ENCODE measurements at regions not wholly inside any gene's neighbourhood (a gene's known extent, or its start where the extent isn't known, plus 50 kb on each side); places are given as distances from the start of the nearest gene placed in this dataset.
"Not testable (repeated sequence)": the region's sequence is repeated elsewhere in the genome, so short reads cannot be mapped to it uniquely, and the experiment has no call there.

GRCh38 chrX:6946168-6946567 is 201.3 kb upstream of the STS start:
- DNase-seq (ENCODE audit: low read depth), result no peak
- TF ChIP-seq, protein P1, sequence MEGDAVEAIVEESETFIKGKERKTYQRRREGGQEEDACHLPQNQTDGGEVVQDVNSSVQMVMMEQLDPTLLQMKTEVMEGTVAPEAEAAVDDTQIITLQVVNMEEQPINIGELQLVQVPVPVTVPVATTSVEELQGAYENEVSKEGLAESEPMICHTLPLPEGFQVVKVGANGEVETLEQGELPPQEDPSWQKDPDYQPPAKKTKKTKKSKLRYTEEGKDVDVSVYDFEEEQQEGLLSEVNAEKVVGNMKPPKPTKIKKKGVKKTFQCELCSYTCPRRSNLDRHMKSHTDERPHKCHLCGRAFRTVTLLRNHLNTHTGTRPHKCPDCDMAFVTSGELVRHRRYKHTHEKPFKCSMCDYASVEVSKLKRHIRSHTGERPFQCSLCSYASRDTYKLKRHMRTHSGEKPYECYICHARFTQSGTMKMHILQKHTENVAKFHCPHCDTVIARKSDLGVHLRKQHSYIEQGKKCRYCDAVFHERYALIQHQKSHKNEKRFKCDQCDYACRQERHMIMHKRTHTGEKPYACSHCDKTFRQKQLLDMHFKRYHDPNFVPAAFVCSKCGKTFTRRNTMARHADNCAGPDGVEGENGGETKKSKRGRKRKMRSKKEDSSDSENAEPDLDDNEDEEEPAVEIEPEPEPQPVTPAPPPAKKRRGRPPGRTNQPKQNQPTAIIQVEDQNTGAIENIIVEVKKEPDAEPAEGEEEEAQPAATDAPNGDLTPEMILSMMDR (conservative IDR thresholded peaks at IDR 0.05; ENCODE audit: low read depth, low read length), result no peak
- H3K4me3 ChIP-seq (ENCODE audit: low read depth, low read length), result no peak overlapping the region

DNA sequence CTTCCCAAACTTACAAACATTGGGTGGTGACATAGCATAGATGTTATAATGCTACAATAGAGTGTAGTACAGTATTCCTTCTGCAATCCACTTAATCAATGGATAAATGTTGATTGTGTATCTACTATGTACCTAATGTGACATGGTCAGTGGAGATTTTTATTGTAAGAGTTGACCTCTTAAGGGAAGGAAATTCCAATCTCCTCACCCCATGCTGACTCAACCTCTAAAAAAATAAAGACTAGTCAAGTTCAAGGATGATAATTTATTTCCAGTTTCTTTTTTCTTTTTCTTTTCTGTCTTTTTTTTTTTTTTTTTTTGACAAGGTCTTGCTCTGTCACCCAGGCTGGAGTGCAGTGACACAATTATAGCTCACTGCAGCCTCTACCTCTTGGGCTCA is 206.5 kb upstream of the STS start:
- TF ChIP-seq, protein P1 (conservative IDR thresholded peaks at IDR 0.05; ENCODE audit: low read depth, low read length), result no peak
- H3K4me3 ChIP-seq (ENCODE audit: low read depth, low read length), result no peak overlapping the region
- DNase-seq (ENCODE audit: low read depth), result peak; percentile 0

DNA sequence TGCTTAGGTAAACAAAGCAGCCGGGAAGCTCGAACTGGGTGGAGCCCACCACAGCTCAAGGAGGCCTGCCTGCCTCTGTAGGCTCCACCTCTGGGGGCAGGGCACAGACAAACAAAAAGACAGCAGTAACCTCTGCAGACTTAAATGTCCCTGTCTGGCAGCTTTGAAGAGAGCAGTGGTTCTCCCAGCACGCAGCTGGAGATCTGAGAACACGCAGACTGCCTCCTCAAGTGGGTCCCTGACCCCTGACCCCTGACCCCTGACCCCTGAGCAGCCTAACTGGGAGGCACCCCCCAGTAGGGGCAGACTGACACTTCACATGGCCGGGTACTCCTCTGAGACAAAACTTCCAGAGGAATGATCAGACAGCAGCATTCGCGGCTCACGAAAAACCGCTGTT is 214.6 kb upstream of the STS start:
- not testable (repeated sequence) for DNase-seq (ENCODE audit: low read depth); H3K4me3 ChIP-seq (ENCODE audit: low read depth, low read length)

- no peak overlapping the region for H3K4me3 ChIP-seq (ENCODE audit: low read depth, low read length)
- no peak for DNase-seq (ENCODE audit: low read depth)
- TF ChIP-seq, protein P1 (conservative IDR thresholded peaks at IDR 0.05; ENCODE audit: low read depth, low read length), result no peak
Measured at GRCh38 chrX:6930307-6930849, 217.1 kb upstream of the STS start.

GRCh38 chrX:6924443-6925077 is 223.0 kb upstream of the STS start:
- TF ChIP-seq, protein P1 (conservative IDR thresholded peaks at IDR 0.05; ENCODE audit: low read depth, low read length), result no peak
- no peak overlapping the region for H3K4me3 ChIP-seq (ENCODE audit: low read depth, low read length)
- DNase-seq (ENCODE audit: low read depth), result no peak

DNA sequence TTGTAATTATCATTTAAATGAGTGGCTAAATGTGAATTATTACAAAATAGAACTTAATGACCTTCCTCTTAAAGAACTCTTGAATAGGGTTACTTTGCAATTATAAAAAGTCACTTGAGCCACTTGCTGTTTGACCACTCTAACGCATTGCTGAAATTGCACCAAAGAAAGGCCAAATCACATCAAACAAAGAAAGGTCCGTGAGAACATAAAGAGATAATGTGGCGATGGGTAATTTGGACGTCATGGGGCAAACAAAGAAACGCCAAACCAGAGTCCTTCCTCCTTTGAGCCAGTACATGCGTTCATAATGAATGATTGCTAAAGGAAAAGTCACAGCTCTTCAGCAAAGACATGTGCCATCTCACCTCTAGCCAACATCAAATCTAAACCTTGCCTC is 229.8 kb upstream of the STS start:
- DNase-seq (ENCODE audit: low read depth), result no peak
- TF ChIP-seq, protein P1 (conservative IDR thresholded peaks at IDR 0.05; ENCODE audit: low read depth, low read length), result no peak
- no peak overlapping the region for H3K4me3 ChIP-seq (ENCODE audit: low read depth, low read length)

DNA sequence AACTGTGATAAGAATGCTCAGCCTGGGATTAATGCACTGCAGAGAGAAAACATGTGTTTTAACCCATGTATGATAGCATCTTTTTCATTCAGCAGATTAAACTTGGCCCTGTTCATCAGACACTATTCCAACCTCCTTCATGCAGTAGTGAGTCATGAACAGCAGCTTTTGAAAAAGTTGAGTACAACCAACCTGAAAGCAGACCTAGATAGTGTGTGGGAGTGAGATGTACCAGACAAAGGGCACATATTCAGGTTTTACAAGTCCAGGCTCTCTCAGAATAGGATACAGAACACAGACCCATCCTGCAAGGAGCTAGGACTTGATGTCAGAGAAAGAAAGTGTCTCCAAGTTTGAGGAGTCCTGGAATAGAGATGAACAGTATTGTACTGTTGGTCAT is 237.3 kb upstream of the STS start:
- DNase-seq (ENCODE audit: low read depth), result no peak
- no peak overlapping the region for H3K4me3 ChIP-seq (ENCODE audit: low read depth, low read length)
- TF ChIP-seq, protein P1 (conservative IDR thresholded peaks at IDR 0.05; ENCODE audit: low read depth, low read length), result no peak

Measured in choroid plexus epithelial cell (primary cell).